Fibroblast of the aortic adventitia (primary cell): ENCODE measurements at regions not wholly inside any gene's neighbourhood (a gene's known extent, or its start where the extent isn't known, plus 50 kb on each side); places are given as distances from the start of the nearest gene placed in this dataset.

Source experiments
- DNase-seq: peaks from one replicate; pipeline ENCODE4 v3.0.0-alpha.2; 2010; ENCODE audit warnings: low read depth
- H3K4me3 ChIP-seq: 2 replicates; pipeline ENCODE4 v1.5.1; 2011; ENCODE audit warnings: low read depth, mild to moderate bottlenecking, control low read depth, low read length, moderate library complexity
- TF ChIP-seq, protein P1 (sequence below): IDR thresholded peaks from 2 replicates; pipeline ENCODE4 v1.5.1; 2011; ENCODE audit warnings: mild to moderate bottlenecking, low read length, control low read depth, inconsistent platforms; ENCODE audit not compliant: insufficient read depth

DNA sequence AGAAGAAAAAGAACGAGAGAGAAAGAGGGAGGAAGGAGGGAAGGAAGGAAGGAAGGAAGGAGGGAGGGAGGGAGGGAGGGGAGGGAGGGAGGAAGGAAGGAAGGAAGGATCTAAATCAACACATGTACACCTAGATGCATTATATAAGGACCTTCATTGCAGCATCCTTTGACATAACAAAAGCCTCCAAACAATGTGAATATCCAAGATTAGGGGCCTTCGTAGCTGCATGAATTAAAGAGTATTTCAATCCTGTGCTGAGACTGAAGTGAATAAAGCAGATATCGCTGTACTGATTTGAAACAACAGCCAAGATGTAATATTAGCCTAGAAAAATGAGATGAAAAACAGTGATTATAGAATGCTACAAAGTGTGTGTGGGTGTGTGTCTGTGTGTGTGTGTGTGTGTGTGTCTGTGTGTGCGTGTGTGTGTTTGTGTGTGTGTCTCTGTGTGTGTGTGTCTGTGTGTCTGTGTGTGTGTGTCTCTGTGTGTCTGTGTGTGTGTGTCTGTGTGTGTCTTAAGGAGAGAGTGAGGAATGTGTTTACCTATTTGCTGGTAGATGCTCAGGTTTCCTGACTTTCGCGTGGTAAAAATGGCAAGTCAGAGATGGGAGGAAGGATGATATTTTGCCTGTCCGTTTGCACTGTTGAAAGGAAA is 129.0 kb upstream of the PTPN1 start:
- H3K4me3 ChIP-seq, result no peak overlapping the region
- TF ChIP-seq, protein P1, sequence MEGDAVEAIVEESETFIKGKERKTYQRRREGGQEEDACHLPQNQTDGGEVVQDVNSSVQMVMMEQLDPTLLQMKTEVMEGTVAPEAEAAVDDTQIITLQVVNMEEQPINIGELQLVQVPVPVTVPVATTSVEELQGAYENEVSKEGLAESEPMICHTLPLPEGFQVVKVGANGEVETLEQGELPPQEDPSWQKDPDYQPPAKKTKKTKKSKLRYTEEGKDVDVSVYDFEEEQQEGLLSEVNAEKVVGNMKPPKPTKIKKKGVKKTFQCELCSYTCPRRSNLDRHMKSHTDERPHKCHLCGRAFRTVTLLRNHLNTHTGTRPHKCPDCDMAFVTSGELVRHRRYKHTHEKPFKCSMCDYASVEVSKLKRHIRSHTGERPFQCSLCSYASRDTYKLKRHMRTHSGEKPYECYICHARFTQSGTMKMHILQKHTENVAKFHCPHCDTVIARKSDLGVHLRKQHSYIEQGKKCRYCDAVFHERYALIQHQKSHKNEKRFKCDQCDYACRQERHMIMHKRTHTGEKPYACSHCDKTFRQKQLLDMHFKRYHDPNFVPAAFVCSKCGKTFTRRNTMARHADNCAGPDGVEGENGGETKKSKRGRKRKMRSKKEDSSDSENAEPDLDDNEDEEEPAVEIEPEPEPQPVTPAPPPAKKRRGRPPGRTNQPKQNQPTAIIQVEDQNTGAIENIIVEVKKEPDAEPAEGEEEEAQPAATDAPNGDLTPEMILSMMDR, result no peak
- DNase-seq, result no peak

DNA sequence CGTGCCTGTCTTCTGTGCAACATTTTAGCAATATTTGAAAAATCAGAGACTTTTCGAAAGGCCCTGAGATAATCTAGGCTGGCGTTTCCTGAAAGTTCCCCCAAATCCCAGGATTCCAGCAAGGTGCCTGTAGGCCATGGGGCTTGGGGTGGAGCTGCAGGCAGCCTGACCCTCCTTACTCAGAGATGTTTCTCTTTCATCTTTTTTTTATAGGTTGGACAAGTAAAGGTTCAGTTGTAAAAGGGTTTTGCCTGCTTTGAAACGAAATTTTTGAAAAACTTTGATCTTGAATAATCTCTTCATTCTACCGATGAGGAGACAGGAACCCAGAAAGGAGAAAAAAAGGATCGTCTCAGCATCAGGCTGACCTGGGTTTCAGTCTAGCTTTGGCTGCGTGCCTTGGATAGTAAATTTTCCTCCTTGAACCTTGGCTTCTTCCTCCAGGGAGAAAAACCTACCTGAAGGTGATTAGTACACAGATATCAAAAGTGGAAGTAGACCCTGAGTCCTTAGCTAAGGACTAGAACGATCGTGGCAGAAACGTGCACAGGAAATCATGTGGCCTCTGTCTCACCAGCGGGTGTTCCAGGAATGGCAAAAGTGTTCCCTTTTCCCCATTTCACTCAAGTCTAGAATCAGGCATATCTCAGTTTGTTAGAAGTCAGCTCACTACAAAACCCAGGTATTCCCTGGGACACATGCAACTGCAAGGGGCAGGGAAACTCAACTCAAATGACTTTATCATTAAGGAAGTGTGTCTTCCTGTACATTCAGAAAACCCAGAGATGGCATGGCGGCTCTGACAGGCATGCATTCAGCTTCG is 128.2 kb upstream of the PTPN1 start:
- DNase-seq, result no peak
- no peak overlapping the region for H3K4me3 ChIP-seq
- TF ChIP-seq, protein P1, result no peak

DNA sequence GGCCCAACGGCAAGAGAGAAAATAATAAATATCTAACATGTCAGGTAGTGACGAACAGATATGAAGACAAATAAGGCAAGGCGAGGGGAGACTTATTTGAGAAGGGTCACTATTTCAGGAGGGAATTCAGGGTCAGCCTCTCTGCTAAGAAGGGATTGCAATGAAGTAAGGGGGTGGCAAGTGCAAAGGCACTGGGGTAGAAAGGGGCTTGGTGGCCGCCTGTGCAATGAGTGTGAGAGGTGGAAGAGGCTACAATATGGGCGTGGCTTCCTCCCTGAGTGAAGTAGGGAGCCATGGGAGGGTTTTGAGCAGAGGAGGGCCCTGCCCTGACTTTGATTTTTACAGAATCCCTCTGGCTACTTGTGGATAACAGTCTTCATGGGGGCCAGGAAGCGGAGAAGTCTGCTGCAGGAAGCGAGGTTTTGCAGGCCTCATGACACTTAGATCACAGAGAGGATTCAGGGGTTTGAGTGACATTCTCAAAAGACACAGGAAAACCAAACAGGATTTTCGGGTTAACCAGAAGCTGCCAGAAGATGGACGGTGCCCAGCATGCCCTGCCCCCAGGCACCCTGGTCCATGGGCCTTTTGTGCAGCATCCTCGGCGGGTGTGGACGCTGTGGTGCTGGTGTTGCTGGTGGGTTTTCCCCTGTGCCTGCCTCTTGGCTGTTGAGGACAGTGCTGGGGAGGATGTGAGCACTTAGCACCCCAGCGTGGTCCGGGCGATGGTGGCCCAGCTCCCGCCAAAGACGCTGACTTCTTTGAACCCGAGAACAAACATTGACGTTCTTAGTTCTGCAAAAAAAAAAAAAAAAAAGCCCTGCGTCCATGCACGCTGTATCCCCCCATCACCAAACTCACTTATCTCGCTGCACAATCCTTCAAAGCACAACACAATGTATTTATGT is 124.2 kb upstream of the PTPN1 start:
- TF ChIP-seq, protein P1, result no peak
- no peak overlapping the region for H3K4me3 ChIP-seq
- no peak for DNase-seq

DNA sequence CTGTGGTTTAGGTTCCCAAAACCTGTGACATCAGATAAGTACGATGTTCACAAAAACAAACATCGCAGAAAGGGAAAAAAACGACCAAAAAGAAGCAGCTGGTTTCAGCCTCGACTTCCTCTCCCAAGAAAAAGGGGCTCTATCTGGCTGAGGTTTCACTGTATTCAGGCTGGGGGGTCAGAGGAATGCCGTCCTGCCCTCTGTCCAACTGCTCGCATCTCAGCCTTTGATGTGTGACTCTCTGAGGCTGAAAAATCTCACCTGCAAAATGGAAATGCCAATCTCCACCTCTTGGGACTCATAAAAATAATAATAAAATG is 123.6 kb upstream of the PTPN1 start:
- no peak for DNase-seq
- H3K4me3 ChIP-seq, result no peak overlapping the region
- TF ChIP-seq, protein P1, result no peak

DNA sequence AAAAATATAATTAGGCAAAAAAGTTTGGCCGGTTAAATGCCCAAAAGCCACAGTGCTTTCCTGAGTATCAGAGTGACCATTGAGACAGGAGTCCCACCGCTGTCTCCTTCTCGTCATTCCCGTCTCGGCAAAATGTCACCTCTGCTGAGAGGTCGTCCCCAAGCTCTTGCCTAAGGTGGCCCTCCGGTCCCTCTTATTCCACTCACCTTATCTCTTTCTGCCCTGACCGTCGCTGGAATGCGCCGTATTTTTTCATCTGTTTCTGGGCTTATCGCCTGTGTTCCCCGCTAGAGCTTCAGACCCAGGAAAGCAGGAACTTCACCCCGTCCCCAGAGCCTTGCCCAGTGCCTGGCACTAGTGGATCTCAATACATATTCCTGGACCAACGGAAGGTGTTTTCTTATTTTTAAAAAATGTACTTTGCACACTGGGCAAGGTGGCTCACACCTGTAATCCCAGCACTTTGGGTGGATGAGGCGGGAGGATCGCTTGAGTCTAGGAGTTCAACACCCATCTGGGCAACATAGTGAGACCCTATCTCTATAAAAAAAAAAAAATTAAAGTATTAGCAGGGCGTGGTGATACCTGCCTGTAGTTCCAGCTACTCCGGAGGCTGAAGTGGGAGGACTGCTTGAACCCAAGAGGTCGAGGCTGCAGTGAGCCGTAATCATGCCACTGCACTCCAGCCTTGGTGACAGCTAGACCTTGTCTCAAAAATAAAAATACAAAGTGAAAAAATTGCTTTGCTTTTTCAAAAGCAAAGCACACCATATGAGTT is 122.8 kb upstream of the PTPN1 start:
- no peak for DNase-seq
- no peak overlapping the region for H3K4me3 ChIP-seq
- TF ChIP-seq, protein P1, result no peak

DNA sequence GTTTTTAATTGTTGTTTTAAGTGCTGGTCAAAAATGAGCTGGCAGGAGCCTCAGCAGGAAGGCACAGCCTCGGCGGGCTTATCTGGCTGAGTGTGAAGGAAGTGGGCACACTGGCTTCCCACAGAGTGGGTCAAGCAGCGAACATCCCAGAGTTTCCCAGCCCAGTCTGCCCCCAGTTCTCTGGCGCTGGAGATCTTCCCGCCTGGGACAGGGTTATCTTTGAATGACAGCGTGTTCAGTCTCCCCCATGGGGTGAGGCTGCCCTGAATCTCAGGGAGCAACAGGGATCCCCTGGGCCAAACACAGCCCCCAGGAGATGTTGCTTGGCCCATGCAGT is 122.2 kb upstream of the PTPN1 start:
- TF ChIP-seq, protein P1, result no peak
- no peak for DNase-seq
- H3K4me3 ChIP-seq, result no peak overlapping the region
